Astrocyte of the cerebellum (primary cell): ENCODE measurements at regions not wholly inside any gene's neighbourhood (a gene's known extent, or its start where the extent isn't known, plus 50 kb on each side); places are given as distances from the start of the nearest gene placed in this dataset.

Experiments
- DNase-seq: peaks from one replicate; pipeline ENCODE4 v3.0.0-alpha.2; 2011; ENCODE audit warnings: low read depth
- H3K4me3 ChIP-seq: 2 replicates; pipeline ENCODE4 v1.5.1; 2011; ENCODE audit warnings: mild to moderate bottlenecking, low read depth, low read length, moderate library complexity
- in situ Hi-C: cut with HindIII; loops from 2 replicates; pipeline ENCODE4 v1.10.0; 2017; ENCODE audit warnings: low sequenced_read_pairs
- TF ChIP-seq, protein P1 (sequence below): IDR thresholded peaks from 2 replicates; pipeline ENCODE4 v1.5.1; 2012; ENCODE audit warnings: low read length, low read depth, moderate library complexity, mild to moderate bottlenecking; ENCODE audit errors: missing control alignments

DNA sequence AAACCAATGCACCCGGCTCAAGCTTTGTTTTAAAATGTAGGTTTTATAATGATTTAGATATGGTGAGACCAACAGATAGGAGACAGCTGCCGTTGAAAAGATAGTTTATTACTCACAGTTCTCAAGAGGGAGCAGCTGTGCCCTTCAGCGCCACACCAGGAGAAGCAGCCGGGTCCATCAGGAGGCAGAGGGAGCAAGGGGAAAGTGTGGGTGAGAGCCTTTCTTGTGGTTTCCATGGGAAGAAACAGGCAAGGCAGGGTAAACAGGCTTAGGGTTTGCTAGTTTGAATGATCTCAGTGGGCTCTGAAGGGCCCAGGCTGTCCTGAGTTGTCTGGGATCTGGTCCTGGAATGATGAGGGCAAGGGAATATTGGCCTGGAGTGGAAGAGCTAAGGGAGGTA, 117.7 kb upstream of the PLCB4 start:
- H3K4me3 ChIP-seq = no peak overlapping the region
- in situ Hi-C loops = no loop called here
- TF ChIP-seq, protein P1, sequence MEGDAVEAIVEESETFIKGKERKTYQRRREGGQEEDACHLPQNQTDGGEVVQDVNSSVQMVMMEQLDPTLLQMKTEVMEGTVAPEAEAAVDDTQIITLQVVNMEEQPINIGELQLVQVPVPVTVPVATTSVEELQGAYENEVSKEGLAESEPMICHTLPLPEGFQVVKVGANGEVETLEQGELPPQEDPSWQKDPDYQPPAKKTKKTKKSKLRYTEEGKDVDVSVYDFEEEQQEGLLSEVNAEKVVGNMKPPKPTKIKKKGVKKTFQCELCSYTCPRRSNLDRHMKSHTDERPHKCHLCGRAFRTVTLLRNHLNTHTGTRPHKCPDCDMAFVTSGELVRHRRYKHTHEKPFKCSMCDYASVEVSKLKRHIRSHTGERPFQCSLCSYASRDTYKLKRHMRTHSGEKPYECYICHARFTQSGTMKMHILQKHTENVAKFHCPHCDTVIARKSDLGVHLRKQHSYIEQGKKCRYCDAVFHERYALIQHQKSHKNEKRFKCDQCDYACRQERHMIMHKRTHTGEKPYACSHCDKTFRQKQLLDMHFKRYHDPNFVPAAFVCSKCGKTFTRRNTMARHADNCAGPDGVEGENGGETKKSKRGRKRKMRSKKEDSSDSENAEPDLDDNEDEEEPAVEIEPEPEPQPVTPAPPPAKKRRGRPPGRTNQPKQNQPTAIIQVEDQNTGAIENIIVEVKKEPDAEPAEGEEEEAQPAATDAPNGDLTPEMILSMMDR = no peak
- DNase-seq = no peak

DNA sequence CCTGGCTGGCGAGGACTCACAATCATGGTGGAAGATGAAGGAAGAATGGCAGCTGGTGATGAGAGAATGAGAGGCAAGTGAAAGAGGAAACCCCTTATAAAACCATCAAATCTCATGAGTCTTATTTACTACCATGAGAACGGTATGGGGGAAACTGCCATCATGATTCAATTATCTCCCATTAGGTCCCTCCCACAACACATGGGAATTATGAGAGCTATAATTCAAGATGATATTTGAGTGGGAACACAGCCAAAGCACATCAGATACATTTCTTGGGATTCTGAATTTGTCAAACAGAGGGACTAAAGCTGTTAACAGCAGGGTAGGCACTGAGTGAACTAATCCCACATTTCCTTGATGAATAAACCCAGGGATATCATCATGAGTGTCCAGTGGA, 116.2 kb upstream of the PLCB4 start:
- no peak for DNase-seq
- no peak overlapping the region for H3K4me3 ChIP-seq
- in situ Hi-C loops = no loop called here
- TF ChIP-seq, protein P1 = no peak

DNA sequence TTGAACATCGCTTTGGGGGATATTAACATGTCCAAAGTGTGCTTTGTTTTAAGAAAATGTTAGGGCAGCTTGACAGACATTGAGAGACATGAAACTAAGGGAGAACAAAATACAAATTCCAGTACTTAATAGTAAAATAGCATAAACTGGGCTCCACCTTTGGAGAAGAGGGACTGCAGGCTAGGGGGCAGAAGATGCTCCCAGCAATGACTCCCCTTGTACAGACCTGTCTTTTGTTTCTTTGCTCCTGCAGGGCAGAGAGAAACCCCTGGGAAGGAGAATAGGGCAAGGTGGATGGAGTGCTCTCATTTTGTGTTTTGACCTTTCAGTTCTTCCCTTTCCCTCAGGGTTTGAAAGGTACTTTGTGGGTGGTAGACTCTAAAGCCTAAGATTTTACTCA, 115.6 kb upstream of the PLCB4 start:
- TF ChIP-seq, protein P1 = no peak
- in situ Hi-C loops = no loop called here

DNA sequence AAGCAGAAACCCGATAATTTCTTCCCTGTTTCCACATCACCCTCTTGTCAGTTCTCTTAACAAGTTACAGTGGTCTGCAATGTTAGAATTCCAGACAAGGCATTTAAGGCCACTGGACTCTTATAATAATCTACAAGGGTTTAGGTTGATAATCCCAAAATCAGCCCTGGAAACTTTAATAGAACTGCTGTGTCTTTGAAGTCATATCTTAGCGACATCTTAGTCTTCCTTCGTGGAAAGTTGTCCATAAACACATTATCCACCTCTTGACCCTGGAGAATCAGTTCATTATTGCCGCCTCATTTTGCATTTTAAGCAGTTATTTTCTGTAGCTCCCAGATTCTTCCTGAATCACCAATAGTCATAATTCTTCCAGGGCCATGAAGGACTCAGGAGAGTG, 108.6 kb upstream of the PLCB4 start:
- in situ Hi-C loops = no loop called here
- TF ChIP-seq, protein P1 = no peak
- H3K4me3 ChIP-seq = no peak overlapping the region
- no peak for DNase-seq

More for the DNA sequence above, 115.6 kb upstream of the PLCB4 start:
- DNase-seq = no peak
- no peak overlapping the region for H3K4me3 ChIP-seq

DNA sequence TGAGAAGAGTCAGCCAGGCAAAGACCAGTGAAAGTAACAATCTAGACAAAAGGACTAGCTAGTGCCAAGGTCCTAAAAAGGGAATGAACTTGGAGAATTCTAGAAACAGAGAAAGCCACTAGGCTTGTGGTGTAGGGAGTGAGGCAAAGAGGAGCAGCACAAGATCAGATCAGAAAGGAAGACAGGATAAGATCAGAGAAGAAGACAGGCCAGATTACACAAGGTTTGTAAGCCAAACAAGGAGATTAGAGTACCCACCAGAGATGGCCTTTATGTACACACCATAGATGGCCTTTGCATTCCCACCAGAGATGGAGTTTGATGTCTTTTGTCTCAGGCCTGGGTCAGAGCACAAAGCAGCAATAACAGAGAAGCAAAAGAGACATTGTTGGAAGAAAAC, 105.6 kb upstream of the PLCB4 start:
- no peak for DNase-seq
- TF ChIP-seq, protein P1 = no peak
- no peak overlapping the region for H3K4me3 ChIP-seq
- in situ Hi-C loops = no loop called here

DNA sequence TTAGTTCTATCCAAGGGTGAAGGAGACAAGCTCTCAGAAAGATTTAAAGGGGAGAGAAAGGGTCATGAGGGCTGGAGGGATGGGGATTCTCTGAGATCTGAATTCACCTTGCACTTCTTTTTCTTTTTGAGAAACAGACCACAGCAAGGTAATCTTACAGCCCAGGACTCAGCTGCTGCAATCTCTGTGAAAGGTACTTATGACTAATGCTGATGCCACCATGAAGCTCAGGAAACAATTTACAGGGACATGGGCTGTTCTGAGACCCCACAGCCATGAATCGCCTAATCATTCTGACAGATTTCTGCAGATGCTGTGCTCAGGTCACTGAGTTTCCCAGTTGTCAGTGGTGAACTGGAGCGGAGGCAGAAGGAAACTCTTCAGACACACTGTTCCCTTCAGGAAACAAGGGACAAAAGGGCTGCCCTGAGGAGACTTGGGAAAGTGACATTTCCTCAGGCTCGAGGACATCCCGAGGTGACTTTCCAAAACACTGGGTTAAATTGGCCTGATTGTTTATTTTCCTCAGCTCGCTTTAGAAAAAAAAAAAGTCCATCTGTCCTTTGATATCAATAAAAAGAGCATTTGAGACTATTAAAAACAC, 103.8 kb upstream of the PLCB4 start:
- TF ChIP-seq, protein P1 = no peak
- DNase-seq = no peak
- in situ Hi-C loops = no loop called here
- no peak overlapping the region for H3K4me3 ChIP-seq

DNA sequence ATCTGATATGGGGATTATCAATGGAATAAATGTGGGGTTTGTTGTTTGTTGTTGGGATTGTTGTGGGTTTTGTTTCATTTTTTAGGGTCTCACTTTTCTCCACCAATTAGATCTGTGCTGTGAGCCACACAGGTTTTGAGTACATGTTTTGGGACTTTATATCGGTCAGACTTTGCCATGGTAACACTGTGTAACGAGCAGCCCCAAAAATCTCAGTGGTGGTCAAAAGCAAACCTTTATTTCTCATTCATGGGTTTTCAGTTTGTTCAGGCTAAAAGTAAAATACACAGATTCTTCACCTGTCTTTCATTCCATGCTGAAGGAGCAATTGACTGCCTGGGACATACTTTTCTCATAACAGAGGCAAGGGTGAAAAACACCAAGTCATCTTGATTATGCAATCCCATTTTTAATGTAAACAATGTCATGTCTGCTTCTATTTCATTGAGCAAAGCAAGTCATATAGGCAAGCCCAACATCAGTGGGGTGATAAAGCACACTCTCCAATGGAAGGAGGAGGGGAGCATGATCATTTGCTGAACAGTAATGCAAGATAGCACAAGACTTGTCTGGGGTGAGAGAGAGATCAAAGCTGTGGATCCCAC, 101.1 kb upstream of the PLCB4 start:
- TF ChIP-seq, protein P1 = no peak
- H3K4me3 ChIP-seq = no peak overlapping the region
- no peak for DNase-seq
- in situ Hi-C loops = no loop called here
